ENCODE measurements at regions not wholly inside any gene's neighbourhood (a gene's known extent, or its start where the extent isn't known, plus 50 kb on each side); places are given as distances from the start of the nearest gene placed in this dataset.

- no peaks in the 10 kb centered on the region for H3K4me1 ChIP-seq (ENCODE audit: insufficient read depth, low read length)
- no peak overlapping the region for H2AK5ac ChIP-seq (ENCODE audit: insufficient read length, low read length)
- no peak overlapping the region for H2BK12ac ChIP-seq (ENCODE audit: insufficient read length, low read depth, low read length)
- no peak overlapping the region for H3K56ac ChIP-seq (ENCODE audit: insufficient read length, low read depth, low read length)
- H3K79me2 ChIP-seq (ENCODE audit: insufficient read depth, low read length) = no peaks in the 10 kb centered on the region
- H4K8ac ChIP-seq (replicated peaks; ENCODE audit: insufficient read length, low read depth, low read length) = no peak overlapping the region
- no peak overlapping the region for H2BK120ac ChIP-seq (ENCODE audit: low read depth, low read length, poor library complexity, severe bottlenecking)
- no peaks in the 10 kb centered on the region; a peak in 1 of 5 replicates for H3K9me3 Mint-ChIP-seq
- no peaks in the 10 kb centered on the region for H3K4me1 Mint-ChIP-seq
- no peak overlapping the region for H4K91ac ChIP-seq (ENCODE audit: insufficient read length, low read depth, low read length)
- no peak for DNase-seq
- H3K9ac ChIP-seq (ENCODE audit: extremely low read depth, insufficient read length, low read length) = no peak overlapping the region
- H3K23me2 ChIP-seq (ENCODE audit: insufficient read length, low read depth, low read length, poor library complexity, severe bottlenecking) = no peaks in the 10 kb centered on the region
- H2BK5ac ChIP-seq (ENCODE audit: insufficient read length, low read length) = no peak overlapping the region
- no peak overlapping the region for H3K4me2 ChIP-seq (ENCODE audit: insufficient read depth, insufficient read length, low read length)
- H3K27ac Mint-ChIP-seq = no peak overlapping the region
- H4K20me1 ChIP-seq (ENCODE audit: control insufficient read depth, insufficient read depth, insufficient read length) = no peaks in the 10 kb centered on the region
- no peak overlapping the region for H3K27ac ChIP-seq (ENCODE audit: insufficient read length, low read depth, low read length)
- no peak overlapping the region for H3K18ac ChIP-seq (ENCODE audit: insufficient read length, low read depth, low read length)
- H3K27me3 ChIP-seq (ENCODE audit: insufficient read depth, low read length) = no peaks in the 10 kb centered on the region
- no peak overlapping the region for H3K14ac ChIP-seq (ENCODE audit: insufficient read depth, low read length)
- no peaks in the 10 kb centered on the region for H3K9me3 ChIP-seq (ENCODE audit: control insufficient read depth, low read depth, low read length)
- no peaks in the 10 kb centered on the region; the same call in 1 of the 2 replicates for H3K27me3 Mint-ChIP-seq (ENCODE audit: low read depth)
- no peaks in the 10 kb centered on the region for H3K79me1 ChIP-seq (ENCODE audit: insufficient read depth, low read depth, low read length, poor library complexity, severe bottlenecking)
- no peak for TF ChIP-seq CTCF (conservative IDR thresholded peaks at IDR 0.05)
- WGBS (ENCODE audit: extremely low coverage, insufficient read length, low lambda C conversion rate) = no CpG with 5 or more reads among the region's 2 CpGs
- no peak overlapping the region for H3K4me3 Mint-ChIP-seq
- H3K23ac ChIP-seq (ENCODE audit: insufficient read length, low read depth, low read length) = no peak overlapping the region
- H2BK20ac ChIP-seq (ENCODE audit: low read depth, low read length, poor library complexity, severe bottlenecking) = no peak overlapping the region
- no peak overlapping the region for H3T11ph ChIP-seq (ENCODE audit: low read length)
- H3K36me3 Mint-ChIP-seq (ENCODE audit: insufficient read depth in 1 of 3, low read depth in 3 of 3) = peaks cover 0 to 14% (median 0%) of the 10 kb centered on the region in 3 experiments; a peak in 1 of 7 replicates
- H2AFZ ChIP-seq (ENCODE audit: low read length) = no peak overlapping the region
- H2BK15ac ChIP-seq (ENCODE audit: low read depth, low read length) = no peak overlapping the region
- H4K5ac ChIP-seq (ENCODE audit: insufficient read length, low read depth, low read length) = no peak overlapping the region
- H3K4ac ChIP-seq (ENCODE audit: low read depth, low read length) = no peak overlapping the region
Observed at GRCh38 chr14:29370024-29370423, 557.6 kb downstream of the PRKD1 start.

Data from H9 (cell line).